WERI-Rb-1 (cell line): ENCODE measurements at regions not wholly inside any gene's neighbourhood (a gene's known extent, or its start where the extent isn't known, plus 50 kb on each side); places are given as distances from the start of the nearest gene placed in this dataset.

Experiments used
- DNase-seq: peaks from one replicate; pipeline ENCODE4 v3.0.0-alpha.2; 2020
- H3K27ac ChIP-seq: fragments of 250-450 bp; sonication (Bioruptor Pico); 2 replicates; pipeline ENCODE4 v1.5.1; 2020; ENCODE audit warnings: mild to moderate bottlenecking, moderate library complexity
- H3K27me3 ChIP-seq: fragments of 250-450 bp; sonication (Bioruptor Pico); 2 replicates; pipeline ENCODE4 v1.5.1; 2021; ENCODE audit warnings: mild to moderate bottlenecking, low read depth, moderate library complexity; ENCODE audit not compliant: insufficient read depth, severe bottlenecking
- H3K36me3 ChIP-seq: fragments of 250-450 bp; sonication (Bioruptor Pico); 2 replicates; pipeline ENCODE4 v1.5.1; 2020; ENCODE audit warnings: mild to moderate bottlenecking, moderate library complexity
- H3K4me3 ChIP-seq: 2 replicates; pipeline ENCODE4 v1.5.1; 2011; ENCODE audit warnings: low read depth, mild to moderate bottlenecking, control low read depth, low read length
- H3K9me3 ChIP-seq: fragments of 250-450 bp; sonication (Bioruptor Pico); 2 replicates; pipeline ENCODE4 v1.5.1; 2021; ENCODE audit warnings: mild to moderate bottlenecking, moderate library complexity; ENCODE audit not compliant: severe bottlenecking
- CTCF ChIP-seq: IDR thresholded peaks from 2 replicates; pipeline ENCODE4 v1.5.1; 2011; ENCODE audit warnings: low read depth, mild to moderate bottlenecking, control low read depth, inconsistent platforms, low read length

DNA sequence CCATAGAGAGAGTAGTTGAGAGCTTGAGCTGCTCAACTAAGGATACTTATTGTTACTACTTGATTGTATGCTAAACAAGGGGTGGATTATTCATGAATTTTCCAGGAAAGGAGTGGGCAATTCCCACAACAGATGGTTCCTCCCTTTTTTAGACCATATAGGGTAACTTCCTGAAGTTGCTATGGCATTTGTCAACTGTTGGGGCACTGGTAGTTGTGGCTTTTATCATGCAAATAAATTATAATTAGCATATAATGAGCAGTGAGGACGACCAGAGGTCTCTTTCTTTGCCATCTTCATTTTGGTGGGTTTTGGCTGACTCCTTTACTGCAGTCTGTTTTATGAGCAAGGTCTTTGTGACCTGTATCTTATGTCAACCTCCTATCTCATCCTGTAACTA is 1403.5 kb upstream of the PABPC4L start:
- no peak for DNase-seq
- Histone ChIP-seq H3K4me3 (no peak overlapping the region), H3K27ac (no peak overlapping the region), H3K9me3 (no peaks in the 10 kb centered on the region), H3K27me3 (no peaks in the 10 kb centered on the region), H3K36me3 (no peaks in the 10 kb centered on the region)
- TF ChIP-seq CTCF = no peak

DNA sequence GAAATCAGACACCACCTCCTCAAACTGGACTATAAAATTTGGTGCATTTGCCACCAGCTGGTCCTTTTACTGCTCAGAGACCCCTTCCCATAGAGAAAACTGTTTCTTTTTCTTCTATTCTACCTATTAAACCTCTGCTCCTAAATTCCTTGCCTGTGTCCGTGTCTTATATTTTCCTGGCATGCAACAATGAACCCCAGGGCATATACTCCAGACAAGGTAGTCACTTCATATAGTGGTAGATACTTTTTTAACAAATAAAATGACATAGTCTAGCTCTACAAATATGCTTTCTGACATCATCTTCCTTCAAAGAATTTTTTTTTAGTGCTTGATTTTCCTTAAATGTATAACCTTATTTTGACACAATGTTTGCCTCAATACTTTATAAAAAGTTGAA is 1402.9 kb upstream of the PABPC4L start:
- H3K9me3 ChIP-seq = no peaks in the 10 kb centered on the region
- no peak overlapping the region for H3K27ac ChIP-seq
- no peaks in the 10 kb centered on the region for H3K36me3 ChIP-seq
- DNase-seq = no peak
- H3K4me3 ChIP-seq = no peak overlapping the region
- H3K27me3 ChIP-seq = no peaks in the 10 kb centered on the region
- TF ChIP-seq CTCF = no peak

DNA sequence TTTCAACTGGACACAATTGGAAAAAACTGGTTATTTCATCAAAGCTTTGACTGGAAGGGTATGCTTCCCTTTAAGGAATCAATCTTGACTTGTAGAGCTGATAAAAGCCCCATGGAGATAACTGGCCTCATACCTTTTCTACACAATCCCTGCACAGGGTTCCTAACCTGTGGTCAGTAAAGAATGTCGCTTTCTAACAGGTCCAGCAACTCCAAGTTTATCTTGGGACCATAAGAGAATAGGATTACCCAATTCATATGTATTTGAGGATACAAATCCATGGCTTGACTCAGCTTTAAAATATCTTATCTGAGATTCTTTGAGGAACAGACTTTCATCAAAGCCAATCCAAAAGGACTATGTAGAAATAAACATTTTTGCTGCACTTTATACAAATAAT is 1399.8 kb upstream of the PABPC4L start:
- Histone ChIP-seq H3K27me3 (no peaks in the 10 kb centered on the region), H3K4me3 (no peak overlapping the region), H3K27ac (no peak overlapping the region), H3K36me3 (no peaks in the 10 kb centered on the region), H3K9me3 (peaks cover 16% of the 10 kb centered on the region)
- TF ChIP-seq CTCF = no peak
- no peak for DNase-seq

- Histone ChIP-seq H3K27ac (no peak overlapping the region), H3K9me3 (peaks cover 19% of the 10 kb centered on the region), H3K4me3 (no peak overlapping the region), H3K27me3 (no peaks in the 10 kb centered on the region), H3K36me3 (no peaks in the 10 kb centered on the region)
- TF ChIP-seq CTCF = no peak
- DNase-seq = no peak
Observed at GRCh38 chr4:135598151-135598550, 1396.6 kb upstream of the PABPC4L start.

GRCh38 chr4:135594521-135594920 is 1392.9 kb upstream of the PABPC4L start:
- Histone ChIP-seq H3K4me3 (no peak overlapping the region), H3K9me3 (peaks cover 19% of the 10 kb centered on the region), H3K36me3 (no peaks in the 10 kb centered on the region), H3K27ac (no peak overlapping the region), H3K27me3 (no peaks in the 10 kb centered on the region)
- TF ChIP-seq CTCF = no peak
- DNase-seq = no peak

DNA sequence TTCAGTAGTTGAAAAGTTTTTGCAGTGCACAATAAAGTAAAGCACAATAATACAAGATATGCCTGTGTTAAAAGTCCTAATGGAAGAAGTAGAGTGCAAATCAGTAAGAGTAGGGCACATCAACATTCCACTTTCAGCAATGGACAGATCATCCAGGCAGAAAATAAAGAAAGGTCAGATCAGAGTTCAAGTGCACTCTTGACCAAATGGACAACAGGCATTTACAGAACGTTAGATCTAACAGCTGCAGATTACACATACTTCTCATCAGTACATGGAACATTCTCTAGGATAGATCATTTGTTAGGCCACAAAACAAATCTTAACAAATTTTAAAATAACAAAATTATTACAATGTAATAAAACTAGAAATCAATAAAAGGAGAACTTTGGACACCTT is 1373.5 kb upstream of the PABPC4L start:
- no peak for TF ChIP-seq CTCF
- Histone ChIP-seq H3K4me3 (no peak overlapping the region), H3K27ac (no peak overlapping the region), H3K36me3 (no peaks in the 10 kb centered on the region), H3K9me3 (no peaks in the 10 kb centered on the region), H3K27me3 (no peaks in the 10 kb centered on the region)
- DNase-seq = no peak
